NCI-H2196 treated with DMSO at 0.1 percent for 48 hours (cell line): ENCODE measurements at regions not wholly inside any gene's neighbourhood (a gene's known extent, or its start where the extent isn't known, plus 50 kb on each side); places are given as distances from the start of the nearest gene placed in this dataset.

Experiments
- DNase-seq: peaks from one replicate; lab custom pipeline; 2025; ENCODE audit not compliant: unreplicated experiment; lab: John Stamatoyannopoulos, UW

GRCh38 chr5:175246889-175247520, 197.0 kb downstream of the DRD1 start:
- no peak for DNase-seq

- no peak for DNase-seq
Measured at GRCh38 chr5:175246242-175246888, 197.6 kb downstream of the DRD1 start.

GRCh38 chr5:175243441-175243840, 200.5 kb downstream of the DRD1 start:
- no peak for DNase-seq

- no peak for DNase-seq
Measured at GRCh38 chr5:175242207-175242606, 201.8 kb downstream of the DRD1 start.

GRCh38 chr5:175238326-175238725, 205.7 kb downstream of the DRD1 start:
- DNase-seq: no peak

- DNase-seq: no peak
Measured at GRCh38 chr5:175236176-175236575, 207.8 kb downstream of the DRD1 start.

GRCh38 chr5:175235251-175235960, 208.6 kb downstream of the DRD1 start:
- DNase-seq: no peak

GRCh38 chr5:175230299-175230698, 213.7 kb downstream of the DRD1 start:
- no peak for DNase-seq

GRCh38 chr5:175226506-175226905, 217.5 kb downstream of the DRD1 start:
- DNase-seq: no peak

GRCh38 chr5:175223291-175223690, 220.7 kb downstream of the DRD1 start:
- no peak for DNase-seq

GRCh38 chr5:175222621-175223020, 221.4 kb downstream of the DRD1 start:
- DNase-seq: no peak

- no peak for DNase-seq
Measured at GRCh38 chr5:175220549-175220948, 223.4 kb downstream of the DRD1 start.

- DNase-seq: no peak
Measured at GRCh38 chr5:175219366-175219765, 224.6 kb downstream of the DRD1 start.

- DNase-seq: no peak
Measured at GRCh38 chr5:175216991-175217390, 227.0 kb downstream of the DRD1 start.

- no peak for DNase-seq
Measured at GRCh38 chr5:175215906-175216305, 228.1 kb downstream of the DRD1 start.

- DNase-seq: no peak
Measured at GRCh38 chr5:175214152-175214551, 229.8 kb downstream of the DRD1 start.

- DNase-seq: no peak
Measured at GRCh38 chr5:175211956-175212756, 231.8 kb downstream of the DRD1 start.

GRCh38 chr5:175207321-175208040, 236.5 kb downstream of the DRD1 start:
- no peak for DNase-seq

GRCh38 chr5:175206669-175207068, 237.3 kb downstream of the DRD1 start:
- DNase-seq: no peak

GRCh38 chr5:175202463-175203068, 241.4 kb downstream of the DRD1 start:
- DNase-seq: no peak
